ENCODE measurements at regions not wholly inside any gene's neighbourhood (a gene's known extent, or its start where the extent isn't known, plus 50 kb on each side); places are given as distances from the start of the nearest gene placed in this dataset.
"Not testable (repeated sequence)": the region's sequence is repeated elsewhere in the genome, so short reads cannot be mapped to it uniquely, and the experiment has no call there.

DNA sequence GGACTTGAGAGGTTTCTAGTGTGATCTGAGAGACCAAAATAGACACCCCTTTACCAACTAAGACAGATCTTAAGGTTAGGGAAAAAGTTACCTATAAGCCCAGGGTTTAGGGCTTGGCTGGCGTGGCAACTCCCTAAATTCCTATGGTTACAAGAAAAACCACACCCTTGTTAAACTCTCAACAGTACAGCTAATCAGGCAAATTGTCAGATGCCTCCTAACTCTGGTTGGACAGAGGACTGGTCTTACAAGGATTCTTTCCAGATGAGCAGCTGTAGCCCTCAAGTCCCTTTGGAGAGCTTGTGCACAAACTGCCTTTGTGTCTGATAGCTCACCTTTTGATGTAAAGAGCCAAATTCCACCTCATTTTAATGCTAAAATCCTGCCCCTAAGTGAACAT lies 136.9 kb downstream of the BCL2L11 start:
- H4K91ac ChIP-seq (ENCODE audit: low read length); H3K79me1 ChIP-seq (replicated peaks; ENCODE audit: low read length, poor library complexity, severe bottlenecking); H2BK12ac ChIP-seq (ENCODE audit: low read length in 2 of 2); H3K27ac ChIP-seq (ENCODE audit: low read length, poor library complexity, severe bottlenecking); H3K4me2 ChIP-seq (ENCODE audit: low read length, poor library complexity, severe bottlenecking); DNase-seq; H2AK5ac ChIP-seq (ENCODE audit: low read length, severe bottlenecking); H3K4ac ChIP-seq (ENCODE audit: low read depth in 1 of 2, low read length in 2 of 2); H4K8ac ChIP-seq (ENCODE audit: low read length); H3K9ac ChIP-seq (ENCODE audit: low read length); H3K27me3 ChIP-seq (ENCODE audit: control insufficient read depth in 1 of 2, insufficient read depth in 1 of 2, low read length in 2 of 2); H3K23ac ChIP-seq (ENCODE audit: low read length in 2 of 2); H3K9me3 ChIP-seq (ENCODE audit: control insufficient read depth, low read length); H3K18ac ChIP-seq (ENCODE audit: low read depth in 1 of 2, low read length in 2 of 2); H2AFZ ChIP-seq (ENCODE audit: low read depth, low read length); H3K14ac ChIP-seq (ENCODE audit: low read length in 2 of 2); H3K4me1 ChIP-seq (ENCODE audit: control insufficient read depth, insufficient read depth, low read depth, low read length); H2BK15ac ChIP-seq (ENCODE audit: low read depth, poor library complexity, severe bottlenecking); H2BK120ac ChIP-seq (ENCODE audit: low read depth, low read length); H3K4me3 ChIP-seq (ENCODE audit: insufficient read depth in 1 of 2, low read depth in 1 of 2, low read length in 2 of 2); H3K36me3 ChIP-seq (ENCODE audit: control insufficient read depth in 1 of 2, insufficient read depth in 2 of 2, low read depth in 1 of 2, low read length in 2 of 2); H2BK5ac ChIP-seq (ENCODE audit: low read depth, low read length, poor library complexity, severe bottlenecking): not testable (repeated sequence)
- no CpG with 5 or more reads among the region's 1 CpG for WGBS

DNA sequence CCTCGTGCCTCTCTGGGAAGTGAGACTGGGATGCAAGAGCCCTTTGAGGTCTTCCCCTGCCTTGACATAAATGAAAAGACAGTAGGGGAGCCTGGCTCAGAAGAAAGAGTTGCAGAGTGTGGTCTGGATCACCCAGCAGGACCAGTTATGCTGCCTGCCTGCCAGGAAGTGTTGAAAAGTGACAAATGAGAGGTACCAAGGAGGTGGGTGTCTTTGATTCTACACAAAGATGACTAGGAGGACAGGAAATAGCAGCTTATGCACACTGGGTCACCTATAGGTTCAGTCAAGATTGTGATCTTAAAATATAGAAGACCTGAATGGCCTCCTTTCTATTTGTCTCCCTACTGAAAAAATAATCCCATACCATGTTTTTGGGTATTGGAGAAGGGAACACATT lies 137.6 kb downstream of the BCL2L11 start:
- DNase-seq; H3K4ac ChIP-seq (ENCODE audit: low read depth in 1 of 2, low read length in 2 of 2); H3K79me1 ChIP-seq (replicated peaks; ENCODE audit: low read length, poor library complexity, severe bottlenecking); H4K91ac ChIP-seq (ENCODE audit: low read length); H2BK5ac ChIP-seq (ENCODE audit: low read depth, low read length, poor library complexity, severe bottlenecking); H4K8ac ChIP-seq (ENCODE audit: low read length); H2AFZ ChIP-seq (ENCODE audit: low read depth, low read length); H3K27ac ChIP-seq (ENCODE audit: low read length, poor library complexity, severe bottlenecking); H3K4me3 ChIP-seq (ENCODE audit: insufficient read depth in 1 of 2, low read depth in 1 of 2, low read length in 2 of 2); H3K9me3 ChIP-seq (ENCODE audit: control insufficient read depth, low read length); H3K23ac ChIP-seq (ENCODE audit: low read length in 2 of 2); H2AK5ac ChIP-seq (ENCODE audit: low read length, severe bottlenecking); H3K14ac ChIP-seq (ENCODE audit: low read length in 2 of 2); H3K4me2 ChIP-seq (ENCODE audit: low read length, poor library complexity, severe bottlenecking); H3K4me1 ChIP-seq (ENCODE audit: control insufficient read depth, insufficient read depth, low read depth, low read length); H3K27me3 ChIP-seq (ENCODE audit: control insufficient read depth in 1 of 2, insufficient read depth in 1 of 2, low read length in 2 of 2); H3K36me3 ChIP-seq (ENCODE audit: control insufficient read depth in 1 of 2, insufficient read depth in 2 of 2, low read depth in 1 of 2, low read length in 2 of 2); H3K18ac ChIP-seq (ENCODE audit: low read depth in 1 of 2, low read length in 2 of 2); H3K9ac ChIP-seq (ENCODE audit: low read length); H2BK12ac ChIP-seq (ENCODE audit: low read length in 2 of 2); H2BK120ac ChIP-seq (ENCODE audit: low read depth, low read length); H2BK15ac ChIP-seq (ENCODE audit: low read depth, poor library complexity, severe bottlenecking): not testable (repeated sequence)
- WGBS, result 100% methylated on average over 1 of the region's 1 CpG

- H2AK5ac ChIP-seq (ENCODE audit: low read length, severe bottlenecking); H3K27me3 ChIP-seq (ENCODE audit: control insufficient read depth in 1 of 2, insufficient read depth in 1 of 2, low read length in 2 of 2); H3K23ac ChIP-seq (ENCODE audit: low read length in 2 of 2); H3K79me1 ChIP-seq (replicated peaks; ENCODE audit: low read length, poor library complexity, severe bottlenecking); H3K4me2 ChIP-seq (ENCODE audit: low read length, poor library complexity, severe bottlenecking); H3K18ac ChIP-seq (ENCODE audit: low read depth in 1 of 2, low read length in 2 of 2); H3K4me3 ChIP-seq (ENCODE audit: insufficient read depth in 1 of 2, low read depth in 1 of 2, low read length in 2 of 2); H3K27ac ChIP-seq (ENCODE audit: low read length, poor library complexity, severe bottlenecking); H2BK15ac ChIP-seq (ENCODE audit: low read depth, poor library complexity, severe bottlenecking); H3K9ac ChIP-seq (ENCODE audit: low read length); H3K4ac ChIP-seq (ENCODE audit: low read depth in 1 of 2, low read length in 2 of 2); H3K14ac ChIP-seq (ENCODE audit: low read length in 2 of 2); H2BK12ac ChIP-seq (ENCODE audit: low read length in 2 of 2); H4K8ac ChIP-seq (ENCODE audit: low read length); H2AFZ ChIP-seq (ENCODE audit: low read depth, low read length); H4K91ac ChIP-seq (ENCODE audit: low read length); H3K4me1 ChIP-seq (ENCODE audit: control insufficient read depth, insufficient read depth, low read depth, low read length); H2BK5ac ChIP-seq (ENCODE audit: low read depth, low read length, poor library complexity, severe bottlenecking); H3K36me3 ChIP-seq (ENCODE audit: control insufficient read depth in 1 of 2, insufficient read depth in 2 of 2, low read depth in 1 of 2, low read length in 2 of 2); H3K9me3 ChIP-seq (ENCODE audit: control insufficient read depth, low read length); H2BK120ac ChIP-seq (ENCODE audit: low read depth, low read length): not testable (repeated sequence)
- peak; percentile 38 for DNase-seq
- WGBS, result 35% methylated on average over 2 of the region's 9 CpGs
Observed at GRCh38 chr2:111262627-111263379, 142.1 kb downstream of the BCL2L11 start.

DNA sequence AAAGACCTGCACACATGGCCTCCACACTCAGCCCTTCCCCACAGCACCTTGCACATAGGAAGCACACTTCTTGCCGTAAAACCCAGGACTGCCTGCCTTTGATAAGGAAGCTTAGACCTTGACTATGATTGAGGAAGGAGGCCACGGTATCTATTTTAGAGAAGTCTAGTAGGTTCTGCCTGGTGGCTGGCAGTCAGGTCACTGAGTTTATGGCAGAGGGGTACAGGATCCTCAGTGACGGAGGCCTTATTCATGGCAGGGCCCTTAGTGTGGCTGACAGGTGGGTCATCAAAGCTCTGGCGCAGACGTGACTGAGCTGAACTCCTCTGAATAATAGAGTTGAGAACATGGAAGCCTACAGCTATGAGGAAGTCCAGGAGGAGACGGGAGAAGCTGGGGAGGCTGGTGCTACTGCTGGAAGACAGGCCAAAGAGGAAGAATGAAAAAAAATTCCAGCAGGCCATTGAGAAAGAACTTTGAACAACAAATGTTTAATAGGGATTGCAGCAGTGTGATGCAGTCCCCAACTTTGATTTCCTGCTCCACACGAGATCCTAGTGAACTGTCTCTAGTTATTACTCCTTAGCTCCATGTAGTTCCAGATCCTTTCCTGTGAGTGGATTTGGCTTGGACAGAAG lies 142.8 kb downstream of the BCL2L11 start:
- H2BK5ac ChIP-seq (ENCODE audit: low read depth, low read length, poor library complexity, severe bottlenecking); H3K4me3 ChIP-seq (ENCODE audit: insufficient read depth in 1 of 2, low read depth in 1 of 2, low read length in 2 of 2); H4K8ac ChIP-seq (ENCODE audit: low read length); H3K36me3 ChIP-seq (ENCODE audit: control insufficient read depth in 1 of 2, insufficient read depth in 2 of 2, low read depth in 1 of 2, low read length in 2 of 2); H2AFZ ChIP-seq (ENCODE audit: low read depth, low read length); DNase-seq; H2BK15ac ChIP-seq (ENCODE audit: low read depth, poor library complexity, severe bottlenecking); H3K4ac ChIP-seq (ENCODE audit: low read depth in 1 of 2, low read length in 2 of 2); H3K4me2 ChIP-seq (ENCODE audit: low read length, poor library complexity, severe bottlenecking); H2BK120ac ChIP-seq (ENCODE audit: low read depth, low read length); H3K9ac ChIP-seq (ENCODE audit: low read length); H3K4me1 ChIP-seq (ENCODE audit: control insufficient read depth, insufficient read depth, low read depth, low read length); H4K91ac ChIP-seq (ENCODE audit: low read length); H2BK12ac ChIP-seq (ENCODE audit: low read length in 2 of 2); H3K79me1 ChIP-seq (replicated peaks; ENCODE audit: low read length, poor library complexity, severe bottlenecking); H3K18ac ChIP-seq (ENCODE audit: low read depth in 1 of 2, low read length in 2 of 2); H2AK5ac ChIP-seq (ENCODE audit: low read length, severe bottlenecking); H3K14ac ChIP-seq (ENCODE audit: low read length in 2 of 2); H3K9me3 ChIP-seq (ENCODE audit: control insufficient read depth, low read length); H3K23ac ChIP-seq (ENCODE audit: low read length in 2 of 2); H3K27me3 ChIP-seq (ENCODE audit: control insufficient read depth in 1 of 2, insufficient read depth in 1 of 2, low read length in 2 of 2); H3K27ac ChIP-seq (ENCODE audit: low read length, poor library complexity, severe bottlenecking): not testable (repeated sequence)
- no CpG with 5 or more reads among the region's 7 CpGs for WGBS

All from mesenchymal stem cell (in vitro differentiated cells and primary cell).